GM18868 (cell line): ENCODE measurements at regions not wholly inside any gene's neighbourhood (a gene's known extent, or its start where the extent isn't known, plus 50 kb on each side); places are given as distances from the start of the nearest gene placed in this dataset.
A peak's percentile ranks its signal among the peaks of the same experiment; 100 is the strongest.

Source experiments
- ATAC-seq: cut with Tn5 transposase; IDR thresholded peaks from one replicate; pipeline ENCODE4 v1.9.1; 2021; ENCODE audit warnings: mild to moderate bottlenecking, moderate library complexity; ENCODE audit not compliant: unreplicated experiment

- no peak for ATAC-seq
Observed at GRCh38 chr9:107756091-107756490, 266.5 kb upstream of the KLF4 start.

GRCh38 chr9:107755246-107755645 lies 265.7 kb upstream of the KLF4 start:
- no peak for ATAC-seq

GRCh38 chr9:107751567-107752210 lies 262.1 kb upstream of the KLF4 start:
- ATAC-seq: peak; percentile 94

- no peak for ATAC-seq
Observed at GRCh38 chr9:107750741-107751566, 261.4 kb upstream of the KLF4 start.

GRCh38 chr9:107749787-107750444 lies 260.3 kb upstream of the KLF4 start:
- no peak for ATAC-seq

GRCh38 chr9:107744873-107745272 lies 255.3 kb upstream of the KLF4 start:
- ATAC-seq: no peak

- ATAC-seq: no peak
Observed at GRCh38 chr9:107742531-107743309, 253.2 kb upstream of the KLF4 start.

GRCh38 chr9:107740088-107740980 lies 250.8 kb upstream of the KLF4 start:
- no peak for ATAC-seq

GRCh38 chr9:107739601-107740082 lies 250.1 kb upstream of the KLF4 start:
- ATAC-seq: no peak

GRCh38 chr9:107738789-107739188 lies 249.2 kb upstream of the KLF4 start:
- no peak for ATAC-seq

- ATAC-seq: peak; percentile 36
Observed at GRCh38 chr9:107737987-107738743, 248.6 kb upstream of the KLF4 start.

GRCh38 chr9:107737610-107737986 lies 248.0 kb upstream of the KLF4 start:
- no peak for ATAC-seq

- ATAC-seq: no peak
Observed at GRCh38 chr9:107735821-107736220, 246.3 kb upstream of the KLF4 start.

- ATAC-seq: no peak
Observed at GRCh38 chr9:107734256-107735013, 244.9 kb upstream of the KLF4 start.

GRCh38 chr9:107733523-107733894 lies 243.9 kb upstream of the KLF4 start:
- ATAC-seq: no peak

- ATAC-seq: no peak
Observed at GRCh38 chr9:107732781-107733522, 243.4 kb upstream of the KLF4 start.

GRCh38 chr9:107731115-107731762 lies 241.7 kb upstream of the KLF4 start:
- no peak for ATAC-seq
